GM19023 (cell line): ENCODE measurements at regions not wholly inside any gene's neighbourhood (a gene's known extent, or its start where the extent isn't known, plus 50 kb on each side); places are given as distances from the start of the nearest gene placed in this dataset.

Experiments
- ATAC-seq: cut with Tn5 transposase; IDR thresholded peaks from one replicate; pipeline ENCODE4 v1.9.1; 2021; ENCODE audit warnings: mild to moderate bottlenecking, moderate library complexity; ENCODE audit not compliant: unreplicated experiment

GRCh38 chr3:188940573-188940932 lies 231.2 kb upstream of the TPRG1 start:
- no peak for ATAC-seq

DNA sequence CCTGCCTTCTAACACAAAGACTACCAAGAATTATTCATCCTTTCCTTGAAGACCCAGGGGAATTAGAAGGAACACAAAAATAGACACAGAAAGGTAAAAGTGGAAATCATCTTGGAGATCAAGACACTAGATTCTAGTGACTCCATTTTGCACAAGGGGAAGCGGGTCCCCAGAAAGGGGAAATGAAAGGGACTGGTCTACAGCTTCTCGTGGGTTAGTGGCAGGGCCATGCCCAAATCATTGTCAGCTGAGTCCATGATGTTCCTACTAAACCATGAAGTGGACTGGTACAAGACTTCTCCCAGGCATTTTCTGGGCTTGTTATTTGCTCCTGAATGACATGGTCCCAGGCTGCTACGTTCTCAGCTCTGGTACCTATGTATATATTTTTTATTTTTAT lies 230.7 kb upstream of the TPRG1 start:
- no peak for ATAC-seq

GRCh38 chr3:188942191-188942590 lies 229.6 kb upstream of the TPRG1 start:
- no peak for ATAC-seq

DNA sequence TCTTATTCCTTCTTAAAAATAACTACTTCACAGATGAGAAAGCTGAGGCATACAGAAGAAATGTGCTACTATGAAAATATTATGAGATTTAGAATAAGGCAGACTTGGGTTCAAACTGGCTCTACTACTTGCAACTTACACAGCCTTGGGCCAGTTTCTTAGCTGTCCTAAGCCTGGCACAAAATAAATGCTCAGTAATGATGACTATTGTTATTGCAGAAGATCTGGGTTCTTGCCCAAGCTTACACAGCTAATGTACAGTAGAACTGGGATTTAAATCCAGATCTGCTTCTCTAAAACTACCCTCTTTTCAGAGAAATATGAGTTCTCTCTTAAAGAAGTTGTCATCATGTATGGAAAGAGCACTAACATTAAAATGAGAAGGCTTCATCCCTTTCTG lies 228.2 kb upstream of the TPRG1 start:
- ATAC-seq = no peak

- ATAC-seq = no peak
Measured at GRCh38 chr3:188944108-188944507, 227.7 kb upstream of the TPRG1 start.

- ATAC-seq = no peak
Measured at GRCh38 chr3:188946351-188947240, 225.2 kb upstream of the TPRG1 start.

- no peak for ATAC-seq
Measured at GRCh38 chr3:188947401-188948280, 224.1 kb upstream of the TPRG1 start.

DNA sequence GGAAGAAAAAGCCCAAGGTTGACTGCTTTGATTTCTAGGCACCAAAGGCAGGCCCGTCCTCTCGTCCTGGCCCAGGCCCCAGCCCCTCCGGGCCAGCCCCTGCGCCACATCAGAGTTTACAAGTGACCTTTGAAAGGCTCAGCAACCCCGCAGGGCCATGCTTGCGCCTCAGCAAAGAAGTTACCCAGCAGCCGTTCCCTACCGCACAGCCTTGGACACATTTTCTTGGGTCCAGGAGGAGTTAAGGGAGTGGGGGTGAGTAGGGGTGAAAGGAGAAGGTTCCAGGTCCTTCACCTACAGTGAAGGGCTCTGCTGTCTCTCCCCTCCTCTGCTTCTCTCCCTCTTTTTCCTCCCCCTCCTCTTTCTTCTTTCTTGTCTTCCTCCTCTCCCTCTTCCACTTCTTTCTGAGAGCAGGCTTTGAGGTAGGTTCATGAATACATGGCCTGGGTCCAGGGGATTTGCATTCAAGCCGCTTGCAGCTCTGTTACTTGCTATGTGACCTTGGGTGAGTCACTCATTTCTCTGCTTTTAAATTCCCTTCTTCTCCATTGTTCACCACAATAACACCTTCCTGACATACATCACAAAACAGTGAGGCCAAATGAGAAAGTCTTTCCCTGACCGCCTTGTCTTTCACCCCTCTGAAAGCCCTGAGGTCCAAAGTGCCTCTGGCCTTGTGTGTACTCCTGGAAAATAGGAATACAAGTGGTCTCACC lies 223.3 kb upstream of the TPRG1 start:
- no peak for ATAC-seq

DNA sequence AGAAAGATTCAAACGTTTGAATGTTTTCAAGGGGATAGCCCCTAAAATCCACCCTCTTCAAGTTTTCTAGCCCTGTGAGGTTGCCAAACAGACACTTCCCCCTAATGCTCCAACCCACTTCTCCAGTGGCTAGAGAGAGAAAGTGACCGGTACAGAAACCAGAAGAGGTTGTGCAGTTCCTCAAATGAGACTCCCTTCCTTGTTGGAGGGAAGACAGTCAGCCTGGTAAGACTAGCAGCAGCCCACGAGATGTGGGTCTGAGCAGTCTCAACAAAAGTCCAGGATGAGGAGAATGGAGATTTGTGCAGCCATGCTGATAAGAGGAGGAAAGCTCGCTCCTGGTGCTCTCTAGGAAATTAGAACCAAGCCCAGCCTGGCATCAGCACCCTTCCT lies 222.8 kb upstream of the TPRG1 start:
- ATAC-seq = no peak

GRCh38 chr3:188949456-188949855 lies 222.3 kb upstream of the TPRG1 start:
- ATAC-seq = no peak

DNA sequence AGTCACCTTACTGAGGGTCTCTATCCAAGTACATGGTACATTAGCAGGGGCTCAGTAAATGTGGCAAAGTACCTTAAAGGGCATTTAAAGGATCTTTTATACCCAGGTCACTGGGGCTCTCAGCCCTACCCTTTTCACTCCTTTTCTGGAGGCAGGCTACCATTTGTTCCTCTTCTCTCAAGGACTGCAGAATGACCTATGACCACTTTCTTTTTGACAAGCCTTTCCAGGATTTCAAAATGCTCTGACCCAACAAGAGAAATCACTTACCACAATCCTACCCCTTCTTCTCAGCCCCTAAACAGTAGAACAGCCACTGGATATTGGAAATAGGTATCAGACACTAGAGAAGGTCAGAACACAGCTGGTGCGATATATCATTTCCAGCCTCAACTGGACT lies 221.8 kb upstream of the TPRG1 start:
- ATAC-seq = no peak

- no peak for ATAC-seq
Measured at GRCh38 chr3:188950832-188951489, 220.8 kb upstream of the TPRG1 start.

GRCh38 chr3:188951734-188952133 lies 220.0 kb upstream of the TPRG1 start:
- no peak for ATAC-seq

DNA sequence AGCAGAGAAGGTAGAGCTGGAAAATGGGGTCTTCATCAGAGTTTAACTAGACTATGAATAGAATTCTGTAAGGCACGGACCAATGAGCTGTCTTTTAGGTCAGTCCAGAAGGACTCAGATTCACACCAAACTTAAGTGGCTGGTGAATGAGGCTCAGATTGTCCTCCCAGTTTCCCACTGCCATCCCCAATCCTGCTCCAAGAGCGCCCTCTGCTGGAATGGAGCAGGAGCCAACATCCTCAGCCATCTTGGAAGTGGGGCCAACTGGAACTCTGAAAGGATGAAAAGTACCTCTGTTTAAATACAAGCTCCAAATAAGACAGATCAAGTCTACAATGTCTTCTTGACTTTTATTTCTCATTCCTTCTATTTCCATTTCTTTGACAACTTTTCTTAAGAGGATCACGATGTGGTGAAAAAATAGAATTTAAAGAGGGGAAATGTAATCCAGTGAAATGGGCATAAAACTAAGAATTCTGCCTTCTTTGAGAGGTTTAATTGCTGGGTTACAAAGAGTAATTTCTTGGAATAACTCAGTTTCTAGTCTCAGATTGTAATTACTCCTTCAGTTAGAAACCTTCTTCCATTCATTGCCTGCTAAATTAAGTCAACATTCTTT lies 217.1 kb upstream of the TPRG1 start:
- no peak for ATAC-seq

- ATAC-seq = no peak
Measured at GRCh38 chr3:188955919-188956318, 215.9 kb upstream of the TPRG1 start.

DNA sequence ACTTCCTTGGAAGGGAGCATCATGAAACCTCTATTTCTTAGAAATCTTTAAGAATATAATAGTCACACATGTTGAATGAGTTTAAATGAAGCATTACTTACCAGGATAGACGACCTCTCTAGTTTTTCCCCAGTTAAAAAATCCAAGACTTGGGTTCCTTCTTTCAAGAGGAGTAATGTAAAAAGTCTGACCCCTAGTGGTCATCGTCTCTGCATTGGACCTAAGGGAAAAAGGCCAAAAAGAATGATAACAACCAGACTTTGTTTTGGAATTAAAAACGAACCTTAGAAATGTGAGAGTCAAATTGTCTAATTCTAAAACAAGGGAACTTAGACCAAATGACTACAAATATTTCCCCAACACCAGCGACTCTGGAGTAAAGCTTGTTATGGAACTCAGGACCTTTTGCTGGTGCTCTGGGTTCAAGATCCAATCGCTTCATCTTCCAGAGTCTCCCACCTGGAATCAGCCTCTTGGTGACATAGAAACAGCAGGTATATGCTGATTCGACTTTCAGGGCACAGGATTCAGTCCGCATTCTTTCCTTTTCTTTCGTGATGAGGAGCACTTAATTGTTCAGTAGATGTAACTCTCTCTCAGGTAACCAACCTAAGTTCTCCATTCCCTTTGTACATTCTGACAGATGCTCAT lies 214.8 kb upstream of the TPRG1 start:
- ATAC-seq = no peak

GRCh38 chr3:188959013-188959412 lies 212.8 kb upstream of the TPRG1 start:
- ATAC-seq = no peak

- no peak for ATAC-seq
Measured at GRCh38 chr3:188962253-188963247, 209.2 kb upstream of the TPRG1 start.

DNA sequence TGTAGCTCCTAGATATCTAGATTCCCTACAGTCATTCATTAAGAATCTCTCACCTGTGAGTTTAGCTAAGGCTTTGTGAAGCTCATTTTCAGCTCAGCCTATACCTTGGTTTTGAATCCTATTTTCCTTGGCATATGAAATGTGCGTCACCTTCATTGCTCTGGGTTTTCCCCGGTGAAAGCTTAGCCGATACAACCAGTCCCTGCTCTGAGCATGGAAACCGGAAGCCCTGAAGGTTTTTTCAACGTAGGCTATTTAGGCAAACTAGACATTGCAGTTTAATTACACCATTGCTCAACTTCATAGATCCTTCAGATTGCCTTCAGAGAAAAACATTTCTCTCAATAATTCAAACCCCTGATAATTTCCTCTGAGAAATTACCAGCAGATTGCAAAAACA lies 206.8 kb upstream of the TPRG1 start:
- ATAC-seq = no peak
